ENCODE measurements at regions not wholly inside any gene's neighbourhood (a gene's known extent, or its start where the extent isn't known, plus 50 kb on each side); places are given as distances from the start of the nearest gene placed in this dataset.

- intact Hi-C loops (cut with DNase I): no loop called here
- H3K36me3 ChIP-seq: no peaks in the 10 kb centered on the region
- no peak for DNase-seq
- no peak overlapping the region for H3K27ac ChIP-seq
- 68 to 70% methylated on average over 6 of the region's 6 CpGs for WGBS, 2 donors
- H3K4me1 ChIP-seq: no peaks in the 10 kb centered on the region
- no peaks in the 10 kb centered on the region for H3K9me3 ChIP-seq
- no peaks in the 10 kb centered on the region for H3K27me3 ChIP-seq
- TF ChIP-seq POLR2AphosphoS5 (IDR thresholded peaks at IDR 0.05): no peak
- TF ChIP-seq POLR2A (IDR thresholded peaks at IDR 0.05): no peak
- TF ChIP-seq CTCF (IDR thresholded peaks at IDR 0.05): no peak
- no peak for TF ChIP-seq EP300 (IDR thresholded peaks at IDR 0.05)
- H3K4me3 ChIP-seq: no peak overlapping the region
These were observed 315.7 kb upstream of the SLITRK5 start for GRCh38 chr13:87355451-87355850.

GRCh38 chr13:87356314-87356713, 314.9 kb upstream of the SLITRK5 start:
- Histone ChIP-seq H3K9me3 (no peaks in the 10 kb centered on the region), H3K4me3 (no peak overlapping the region), H3K27ac (no peak overlapping the region), H3K36me3 (no peaks in the 10 kb centered on the region), H3K4me1 (no peaks in the 10 kb centered on the region), H3K27me3 (no peaks in the 10 kb centered on the region)
- TF ChIP-seq POLR2AphosphoS5 (IDR thresholded peaks at IDR 0.05) (no peak), POLR2A (IDR thresholded peaks at IDR 0.05) (no peak), CTCF (IDR thresholded peaks at IDR 0.05) (no peak), EP300 (IDR thresholded peaks at IDR 0.05) (no peak)
- WGBS, 2 donors: 51 to 81% methylated on average over 8 of the region's 8 CpGs
- intact Hi-C loops (cut with DNase I): no loop called here
- no peak for DNase-seq

GRCh38 chr13:87358319-87358718, 312.9 kb upstream of the SLITRK5 start:
- H3K27ac ChIP-seq: no peak overlapping the region
- no peaks in the 10 kb centered on the region for H3K9me3 ChIP-seq
- no peaks in the 10 kb centered on the region for H3K4me1 ChIP-seq
- no peak overlapping the region for H3K4me3 ChIP-seq
- intact Hi-C loops (cut with DNase I): no loop called here
- TF ChIP-seq CTCF (IDR thresholded peaks at IDR 0.05): no peak
- no peak for TF ChIP-seq POLR2AphosphoS5 (IDR thresholded peaks at IDR 0.05)
- TF ChIP-seq EP300 (IDR thresholded peaks at IDR 0.05): no peak
- TF ChIP-seq POLR2A (IDR thresholded peaks at IDR 0.05): no peak
- H3K36me3 ChIP-seq: no peaks in the 10 kb centered on the region
- no peak for DNase-seq
- no peaks in the 10 kb centered on the region for H3K27me3 ChIP-seq

GRCh38 chr13:87361216-87361615, 310.0 kb upstream of the SLITRK5 start:
- no peak overlapping the region for H3K4me3 ChIP-seq
- H3K36me3 ChIP-seq: no peaks in the 10 kb centered on the region
- no peaks in the 10 kb centered on the region for H3K27me3 ChIP-seq
- no peak overlapping the region for H3K27ac ChIP-seq
- H3K4me1 ChIP-seq: no peaks in the 10 kb centered on the region
- TF ChIP-seq POLR2AphosphoS5 (IDR thresholded peaks at IDR 0.05) (no peak), EP300 (IDR thresholded peaks at IDR 0.05) (no peak), CTCF (IDR thresholded peaks at IDR 0.05) (no peak), POLR2A (IDR thresholded peaks at IDR 0.05) (no peak)
- DNase-seq: no peak
- H3K9me3 ChIP-seq: no peaks in the 10 kb centered on the region
- intact Hi-C loops (cut with DNase I): no loop called here
- WGBS, 2 donors: 87% methylated on average over 1 of the region's 1 CpG

- Histone ChIP-seq H3K4me3 (no peak overlapping the region), H3K27me3 (no peaks in the 10 kb centered on the region), H3K27ac (no peak overlapping the region), H3K36me3 (no peaks in the 10 kb centered on the region), H3K4me1 (no peaks in the 10 kb centered on the region), H3K9me3 (no peaks in the 10 kb centered on the region)
- WGBS, 2 donors: 90 to 96% methylated on average over 2 of the region's 2 CpGs
- intact Hi-C loops (cut with DNase I): no loop called here
- DNase-seq: no peak
- TF ChIP-seq CTCF (IDR thresholded peaks at IDR 0.05) (no peak), POLR2A (IDR thresholded peaks at IDR 0.05) (no peak), POLR2AphosphoS5 (IDR thresholded peaks at IDR 0.05) (no peak), EP300 (IDR thresholded peaks at IDR 0.05) (no peak)
These were observed 302.5 kb upstream of the SLITRK5 start for GRCh38 chr13:87368639-87369038.

Measured in sigmoid colon (tissue), 6 donors.